22Rv1 (cell line): ENCODE measurements at regions not wholly inside any gene's neighbourhood (a gene's known extent, or its start where the extent isn't known, plus 50 kb on each side); places are given as distances from the start of the nearest gene placed in this dataset.

Experiments used
- H3K27ac ChIP-seq: fragments of 450-650 bp; 2 replicates; pipeline ENCODE4 v1.5.1; 2017
- CTCF ChIP-seq: fragments of 450-650 bp; IDR thresholded peaks from 2 replicates; pipeline ENCODE4 v1.5.1; 2017; ENCODE audit warnings: mild to moderate bottlenecking
- ZFX ChIP-seq: fragments of 450-650 bp; IDR thresholded peaks from 2 replicates; pipeline ENCODE4 v1.6.1; 2017; ENCODE audit warnings: antibody characterized with exemption, borderline replicate concordance

GRCh38 chr9:80059191-80059590 lies 487.4 kb downstream of the TLE4 start:
- H3K27ac ChIP-seq, result no peak overlapping the region
- TF ChIP-seq ZFX, result no peak
- no peak for TF ChIP-seq CTCF

- H3K27ac ChIP-seq, result no peak overlapping the region
- TF ChIP-seq ZFX (no peak), CTCF (no peak)
These were observed 481.1 kb downstream of the TLE4 start for GRCh38 chr9:80052830-80053229.

GRCh38 chr9:80049096-80049782 lies 477.5 kb downstream of the TLE4 start:
- H3K27ac ChIP-seq, result no peak overlapping the region
- TF ChIP-seq ZFX, result no peak
- TF ChIP-seq CTCF, result no peak

- no peak overlapping the region for H3K27ac ChIP-seq
- TF ChIP-seq CTCF, result no peak
- no peak for TF ChIP-seq ZFX
These were observed 474.7 kb downstream of the TLE4 start for GRCh38 chr9:80046481-80046880.

GRCh38 chr9:80041821-80042220 lies 470.1 kb downstream of the TLE4 start:
- TF ChIP-seq CTCF (no peak), ZFX (no peak)
- H3K27ac ChIP-seq, result no peak overlapping the region

GRCh38 chr9:80040457-80040856 lies 468.7 kb downstream of the TLE4 start:
- H3K27ac ChIP-seq, result no peak overlapping the region
- TF ChIP-seq ZFX (no peak), CTCF (no peak)

GRCh38 chr9:80030801-80031200 lies 459.0 kb downstream of the TLE4 start:
- TF ChIP-seq ZFX (no peak), CTCF (no peak)
- no peak overlapping the region for H3K27ac ChIP-seq
